ENCODE measurements at regions not wholly inside any gene's neighbourhood (a gene's known extent, or its start where the extent isn't known, plus 50 kb on each side); places are given as distances from the start of the nearest gene placed in this dataset.

DNA sequence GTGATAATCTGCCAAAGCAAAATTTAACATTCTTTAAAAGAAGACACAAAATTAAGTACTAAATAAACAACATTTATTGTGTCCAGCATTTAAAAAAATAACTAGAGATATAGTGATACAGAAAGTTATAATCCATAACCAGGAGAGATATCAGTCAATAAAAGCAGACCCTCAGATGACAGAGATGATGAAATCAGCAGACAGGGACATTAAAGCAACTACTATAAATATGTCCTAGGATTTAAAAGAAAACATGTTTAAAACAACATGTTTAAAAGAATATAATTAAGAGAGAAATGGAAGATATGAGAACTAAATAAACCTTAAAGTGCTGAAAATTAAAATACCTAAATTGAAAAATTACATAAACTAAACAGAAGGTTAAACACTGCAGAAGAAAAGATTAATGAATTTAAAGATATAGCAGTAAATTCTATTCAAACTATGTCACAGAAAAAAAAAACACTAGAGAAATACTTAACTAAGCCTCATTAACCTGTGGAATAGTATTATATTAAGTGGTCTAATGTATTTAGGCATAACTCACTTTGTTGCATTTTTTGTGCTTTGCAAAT, 261.2 kb upstream of the NR5A2 start:
- TF ChIP-seq, protein P1, sequence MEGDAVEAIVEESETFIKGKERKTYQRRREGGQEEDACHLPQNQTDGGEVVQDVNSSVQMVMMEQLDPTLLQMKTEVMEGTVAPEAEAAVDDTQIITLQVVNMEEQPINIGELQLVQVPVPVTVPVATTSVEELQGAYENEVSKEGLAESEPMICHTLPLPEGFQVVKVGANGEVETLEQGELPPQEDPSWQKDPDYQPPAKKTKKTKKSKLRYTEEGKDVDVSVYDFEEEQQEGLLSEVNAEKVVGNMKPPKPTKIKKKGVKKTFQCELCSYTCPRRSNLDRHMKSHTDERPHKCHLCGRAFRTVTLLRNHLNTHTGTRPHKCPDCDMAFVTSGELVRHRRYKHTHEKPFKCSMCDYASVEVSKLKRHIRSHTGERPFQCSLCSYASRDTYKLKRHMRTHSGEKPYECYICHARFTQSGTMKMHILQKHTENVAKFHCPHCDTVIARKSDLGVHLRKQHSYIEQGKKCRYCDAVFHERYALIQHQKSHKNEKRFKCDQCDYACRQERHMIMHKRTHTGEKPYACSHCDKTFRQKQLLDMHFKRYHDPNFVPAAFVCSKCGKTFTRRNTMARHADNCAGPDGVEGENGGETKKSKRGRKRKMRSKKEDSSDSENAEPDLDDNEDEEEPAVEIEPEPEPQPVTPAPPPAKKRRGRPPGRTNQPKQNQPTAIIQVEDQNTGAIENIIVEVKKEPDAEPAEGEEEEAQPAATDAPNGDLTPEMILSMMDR (IDR thresholded peaks at IDR 0.05), result no peak
- TF ChIP-seq SIN3A (IDR thresholded peaks at IDR 0.05; ENCODE audit: borderline replicate concordance, insufficient read depth, low read depth, low read length) (no peak), POLR2AphosphoS5 (IDR thresholded peaks at IDR 0.05; ENCODE audit: low read depth, low read length) (no peak)
